Ishikawa (cell line): ENCODE measurements at regions not wholly inside any gene's neighbourhood (a gene's known extent, or its start where the extent isn't known, plus 50 kb on each side); places are given as distances from the start of the nearest gene placed in this dataset.
A peak's percentile ranks its signal among the peaks of the same experiment; 100 is the strongest.

Source experiments
- CEBPB ChIP-seq: IDR thresholded peaks from 2 replicates; pipeline ENCODE4 v1.6.1; 2012
- CREB1 ChIP-seq: IDR thresholded peaks from 2 replicates; pipeline ENCODE4 v1.6.1; 2012; ENCODE audit warnings: low read depth
- EGR1 ChIP-seq: IDR thresholded peaks from 2 replicates; pipeline ENCODE4 v1.6.1; 2012
- EP300 ChIP-seq: IDR thresholded peaks from 2 replicates; pipeline ENCODE4 v1.6.1; 2012; ENCODE audit warnings: borderline replicate concordance
- FOXM1 ChIP-seq: IDR thresholded peaks from 2 replicates; pipeline ENCODE4 v1.6.1; 2012; ENCODE audit warnings: low read depth, borderline replicate concordance
- NFIC ChIP-seq: IDR thresholded peaks from 2 replicates; pipeline ENCODE4 v1.6.1; 2012
- RAD21 ChIP-seq: IDR thresholded peaks from 2 replicates; pipeline ENCODE4 v1.6.1; 2012; ENCODE audit warnings: low read depth
- TAF1 ChIP-seq: IDR thresholded peaks from 2 replicates; pipeline ENCODE4 v1.6.1; 2012; ENCODE audit warnings: low read depth, mild to moderate bottlenecking
- TCF12 ChIP-seq: IDR thresholded peaks from 2 replicates; pipeline ENCODE4 v1.6.1; 2012; ENCODE audit warnings: low read depth
- TEAD4 ChIP-seq: IDR thresholded peaks from 2 replicates; pipeline ENCODE4 v1.6.1; 2012
- YY1 ChIP-seq: IDR thresholded peaks from 2 replicates; pipeline ENCODE4 v1.6.1; 2012; ENCODE audit warnings: low read depth
- ZBTB7A ChIP-seq: IDR thresholded peaks from 2 replicates; pipeline ENCODE4 v1.6.1; 2012; ENCODE audit warnings: low read depth
- TF ChIP-seq, protein P1 (sequence below): IDR thresholded peaks from 2 replicates; pipeline ENCODE4 v1.6.1; 2012
- TF ChIP-seq, protein P2 (sequence below): IDR thresholded peaks from 2 replicates; pipeline ENCODE4 v1.6.1; 2012; ENCODE audit warnings: low read depth, mild to moderate bottlenecking
- TF ChIP-seq, protein P3 (sequence below): IDR thresholded peaks from 2 replicates; pipeline ENCODE4 v1.6.1; 2012

DNA sequence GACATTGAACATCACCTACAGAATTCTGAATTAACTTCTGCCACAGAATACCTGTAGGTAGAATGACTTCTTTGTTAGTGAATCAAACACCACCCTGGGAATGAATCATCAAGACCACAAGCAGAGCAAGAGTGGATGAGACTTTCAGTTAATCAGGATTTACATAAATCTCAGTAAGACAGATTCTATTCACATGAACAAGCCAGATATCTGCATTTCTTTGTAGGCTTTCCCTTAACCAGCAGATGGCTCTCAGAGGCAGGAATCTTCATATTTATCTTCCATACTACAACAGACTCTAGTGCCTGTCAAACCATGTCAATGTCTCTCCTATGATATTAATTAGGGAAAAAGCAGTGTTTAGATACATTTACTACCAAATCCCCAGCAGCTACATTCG lies 412.1 kb downstream of the KLF12 start:
- no peak for TF ChIP-seq YY1
- TF ChIP-seq NFIC: no peak
- TF ChIP-seq RAD21: peak; percentile 35; the same call in 1 of the 2 replicates
- TF ChIP-seq TAF1: no peak
- no peak for TF ChIP-seq FOXM1

DNA sequence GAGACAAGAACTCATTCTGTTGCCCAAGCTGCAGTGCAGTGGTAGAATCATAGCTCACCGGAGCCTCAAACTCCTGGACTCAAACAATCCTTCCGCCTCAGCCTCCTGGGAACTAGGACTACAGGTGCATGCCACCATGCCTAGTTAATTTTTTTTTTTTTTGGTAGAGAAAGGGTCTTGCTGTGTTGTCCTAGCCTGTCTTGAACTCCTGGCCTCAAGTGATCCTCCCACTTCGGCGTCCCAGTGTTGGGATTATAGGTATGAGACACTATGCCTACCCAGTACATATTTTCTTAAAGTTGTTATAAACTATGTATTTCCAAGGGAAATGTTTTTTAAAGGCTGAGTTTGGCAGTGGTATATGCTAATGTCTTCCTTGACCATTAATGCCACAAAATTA lies 412.6 kb downstream of the KLF12 start:
- TF ChIP-seq YY1: no peak
- TF ChIP-seq ZBTB7A: no peak
- no peak for TF ChIP-seq RAD21
- TF ChIP-seq, protein P1, sequence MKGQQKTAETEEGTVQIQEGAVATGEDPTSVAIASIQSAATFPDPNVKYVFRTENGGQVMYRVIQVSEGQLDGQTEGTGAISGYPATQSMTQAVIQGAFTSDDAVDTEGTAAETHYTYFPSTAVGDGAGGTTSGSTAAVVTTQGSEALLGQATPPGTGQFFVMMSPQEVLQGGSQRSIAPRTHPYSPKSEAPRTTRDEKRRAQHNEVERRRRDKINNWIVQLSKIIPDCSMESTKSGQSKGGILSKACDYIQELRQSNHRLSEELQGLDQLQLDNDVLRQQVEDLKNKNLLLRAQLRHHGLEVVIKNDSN: no peak
- no peak for TF ChIP-seq TEAD4

DNA sequence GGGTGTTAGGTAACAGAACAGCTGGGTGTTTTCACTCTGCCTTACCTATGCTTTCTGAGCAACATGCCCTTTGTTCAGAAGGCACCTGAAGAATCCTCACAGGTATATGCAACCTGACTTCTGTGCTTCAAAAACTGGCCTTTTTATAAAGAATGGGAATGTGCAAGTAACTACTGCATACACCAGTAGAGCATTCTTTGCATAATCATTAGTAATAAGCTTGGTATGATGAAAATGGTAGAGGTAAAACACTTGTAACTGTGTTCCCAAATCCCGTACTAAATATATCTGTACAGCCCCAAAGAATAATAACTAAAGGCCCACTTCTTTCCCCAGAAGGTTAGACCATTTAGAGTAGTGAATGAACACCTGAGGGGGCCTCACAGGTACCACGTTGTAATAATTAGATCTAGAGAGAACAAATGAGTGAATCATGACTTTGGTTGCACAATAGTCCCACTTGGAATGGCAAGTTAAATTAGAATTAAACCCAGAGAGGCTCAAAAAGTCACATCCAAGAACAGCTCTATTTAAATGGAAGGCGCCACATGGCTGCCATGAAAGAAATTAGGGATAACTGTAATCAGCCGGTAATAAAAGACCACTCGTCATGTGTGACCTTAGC lies 413.9 kb downstream of the KLF12 start:
- TF ChIP-seq ZBTB7A (no peak), CEBPB (0 out of 2 replicates have a peak, but pooled peaks have one; percentile 18), TCF12 (no peak), CREB1 (no peak), YY1 (no peak), TEAD4 (no peak), TAF1 (no peak)
- TF ChIP-seq, protein P2, sequence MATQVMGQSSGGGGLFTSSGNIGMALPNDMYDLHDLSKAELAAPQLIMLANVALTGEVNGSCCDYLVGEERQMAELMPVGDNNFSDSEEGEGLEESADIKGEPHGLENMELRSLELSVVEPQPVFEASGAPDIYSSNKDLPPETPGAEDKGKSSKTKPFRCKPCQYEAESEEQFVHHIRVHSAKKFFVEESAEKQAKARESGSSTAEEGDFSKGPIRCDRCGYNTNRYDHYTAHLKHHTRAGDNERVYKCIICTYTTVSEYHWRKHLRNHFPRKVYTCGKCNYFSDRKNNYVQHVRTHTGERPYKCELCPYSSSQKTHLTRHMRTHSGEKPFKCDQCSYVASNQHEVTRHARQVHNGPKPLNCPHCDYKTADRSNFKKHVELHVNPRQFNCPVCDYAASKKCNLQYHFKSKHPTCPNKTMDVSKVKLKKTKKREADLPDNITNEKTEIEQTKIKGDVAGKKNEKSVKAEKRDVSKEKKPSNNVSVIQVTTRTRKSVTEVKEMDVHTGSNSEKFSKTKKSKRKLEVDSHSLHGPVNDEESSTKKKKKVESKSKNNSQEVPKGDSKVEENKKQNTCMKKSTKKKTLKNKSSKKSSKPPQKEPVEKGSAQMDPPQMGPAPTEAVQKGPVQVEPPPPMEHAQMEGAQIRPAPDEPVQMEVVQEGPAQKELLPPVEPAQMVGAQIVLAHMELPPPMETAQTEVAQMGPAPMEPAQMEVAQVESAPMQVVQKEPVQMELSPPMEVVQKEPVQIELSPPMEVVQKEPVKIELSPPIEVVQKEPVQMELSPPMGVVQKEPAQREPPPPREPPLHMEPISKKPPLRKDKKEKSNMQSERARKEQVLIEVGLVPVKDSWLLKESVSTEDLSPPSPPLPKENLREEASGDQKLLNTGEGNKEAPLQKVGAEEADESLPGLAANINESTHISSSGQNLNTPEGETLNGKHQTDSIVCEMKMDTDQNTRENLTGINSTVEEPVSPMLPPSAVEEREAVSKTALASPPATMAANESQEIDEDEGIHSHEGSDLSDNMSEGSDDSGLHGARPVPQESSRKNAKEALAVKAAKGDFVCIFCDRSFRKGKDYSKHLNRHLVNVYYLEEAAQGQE: no peak
- TF ChIP-seq, protein P3, sequence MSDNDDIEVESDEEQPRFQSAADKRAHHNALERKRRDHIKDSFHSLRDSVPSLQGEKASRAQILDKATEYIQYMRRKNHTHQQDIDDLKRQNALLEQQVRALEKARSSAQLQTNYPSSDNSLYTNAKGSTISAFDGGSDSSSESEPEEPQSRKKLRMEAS: no peak

DNA sequence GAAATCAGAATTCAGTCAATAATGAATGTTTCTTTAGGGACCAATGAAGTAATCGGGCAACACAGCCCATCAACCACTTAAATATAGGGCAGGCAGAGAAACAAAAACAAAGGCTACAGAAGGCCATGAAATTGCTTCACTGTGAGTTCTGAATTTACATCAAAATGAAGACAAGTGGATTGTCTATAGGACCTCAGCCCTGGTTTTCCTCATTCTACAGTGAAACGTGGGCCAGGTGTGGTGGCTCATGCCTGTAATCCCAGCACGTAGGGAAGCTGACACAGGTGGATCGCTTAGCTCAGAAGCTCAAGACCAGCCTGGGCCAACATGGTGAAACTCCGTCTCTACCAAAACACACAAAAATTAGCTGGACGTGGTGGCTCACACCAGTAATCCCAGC lies 416.0 kb downstream of the KLF12 start:
- TF ChIP-seq EP300 (no peak), CEBPB (no peak), ZBTB7A (no peak), TAF1 (no peak)
- TF ChIP-seq, protein P1: no peak
- TF ChIP-seq, protein P2: no peak

DNA sequence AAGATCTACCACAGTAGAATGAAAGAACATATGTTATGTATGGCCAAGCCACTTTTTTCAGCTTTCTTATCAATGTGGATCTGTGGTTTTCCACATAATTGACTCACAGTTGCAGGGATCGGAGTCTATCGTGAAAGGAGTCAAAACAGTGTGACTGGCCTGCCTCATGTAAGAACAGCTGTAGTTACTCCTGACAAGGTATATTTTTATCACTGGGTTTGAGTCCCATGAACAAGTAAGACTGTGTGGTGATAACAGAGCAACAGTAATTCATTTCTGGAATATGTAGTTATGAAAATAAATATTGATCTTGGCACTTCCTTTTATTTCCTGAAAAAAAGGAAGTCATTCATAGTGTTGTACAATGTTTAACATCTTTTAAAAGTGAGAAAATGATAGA lies 416.6 kb downstream of the KLF12 start:
- no peak for TF ChIP-seq TEAD4
- TF ChIP-seq, protein P2: no peak
- TF ChIP-seq, protein P3: no peak
- TF ChIP-seq, protein P1: no peak
- TF ChIP-seq CEBPB: no peak
- no peak for TF ChIP-seq TCF12
- no peak for TF ChIP-seq EGR1
- TF ChIP-seq RAD21: no peak
- TF ChIP-seq ZBTB7A: no peak
- TF ChIP-seq NFIC: no peak
